ENCODE measurements at regions not wholly inside any gene's neighbourhood (a gene's known extent, or its start where the extent isn't known, plus 50 kb on each side); places are given as distances from the start of the nearest gene placed in this dataset.

DNA sequence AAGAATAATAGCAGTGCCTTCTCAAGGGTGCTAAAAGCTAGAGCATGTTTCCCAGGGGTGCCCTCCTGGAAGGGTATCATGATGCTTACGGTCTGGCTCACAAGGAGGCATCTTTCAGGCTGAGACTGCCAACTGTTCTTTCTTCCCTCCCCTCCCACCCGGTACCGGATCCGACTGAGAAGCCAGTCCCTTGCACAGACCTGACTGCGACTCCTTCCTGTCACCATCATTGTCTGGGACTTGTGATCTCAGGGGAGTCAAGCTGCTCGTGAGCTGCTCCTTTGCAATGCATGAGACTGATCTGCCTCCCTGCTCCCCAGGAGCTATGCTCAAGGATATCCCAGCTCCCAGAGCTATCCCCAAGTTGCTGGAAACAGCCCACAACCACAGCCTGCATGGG, 170.8 kb downstream of the GADD45G start (continued):
- TF ChIP-seq CHD7 (IDR thresholded peaks at IDR 0.05; ENCODE audit: insufficient replicate concordance, low read length) (no peak), CBX5 (IDR thresholded peaks at IDR 0.05; ENCODE audit: low read depth, low read length) (no peak), ASH2L (IDR thresholded peaks at IDR 0.05; ENCODE audit: low read length) (no peak), SAP30 (IDR thresholded peaks at IDR 0.05; ENCODE audit: insufficient read depth, insufficient replicate concordance, low read length) (no peak), RFX5 (IDR thresholded peaks at IDR 0.05; ENCODE audit: borderline replicate concordance, low read depth, low read length) (no peak), E2F6 (IDR thresholded peaks at IDR 0.05) (no peak)

Data from H1 (cell line).